Esophagus muscularis mucosa (tissue), 4 donors: ENCODE measurements at regions not wholly inside any gene's neighbourhood (a gene's known extent, or its start where the extent isn't known, plus 50 kb on each side); places are given as distances from the start of the nearest gene placed in this dataset.

Source experiments
- EP300 ChIP-seq: sonication (generic); formaldehyde crosslinking; IDR thresholded peaks from one replicate; pipeline ENCODE4 v1.6.1; 2017; ENCODE audit warnings: antibody characterized with exemption
- POLR2AphosphoS5 ChIP-seq, 2 donors: sonication (generic); formaldehyde crosslinking; IDR thresholded peaks; one replicate each; pipeline ENCODE4 v1.6.1; 2017; ENCODE audit warnings: antibody characterized with exemption in 2 of 2
- TF ChIP-seq, protein P1 (sequence below), 3 experiments: fragments of 200-600 bp in 2 of 3; fragments of 450-650 bp in 1 of 3; sonication (generic) in 2 of 3; IDR thresholded peaks; one replicate each; pipeline ENCODE4 v1.5.1; 2017 to 2019; ENCODE audit warnings: antibody characterized with exemption in 3 of 3, mild to moderate bottlenecking in 2 of 3, moderate library complexity in 1 of 3

- TF ChIP-seq POLR2AphosphoS5 (IDR thresholded peaks at IDR 0.05) (no peak), EP300 (no peak)
- TF ChIP-seq, protein P1, sequence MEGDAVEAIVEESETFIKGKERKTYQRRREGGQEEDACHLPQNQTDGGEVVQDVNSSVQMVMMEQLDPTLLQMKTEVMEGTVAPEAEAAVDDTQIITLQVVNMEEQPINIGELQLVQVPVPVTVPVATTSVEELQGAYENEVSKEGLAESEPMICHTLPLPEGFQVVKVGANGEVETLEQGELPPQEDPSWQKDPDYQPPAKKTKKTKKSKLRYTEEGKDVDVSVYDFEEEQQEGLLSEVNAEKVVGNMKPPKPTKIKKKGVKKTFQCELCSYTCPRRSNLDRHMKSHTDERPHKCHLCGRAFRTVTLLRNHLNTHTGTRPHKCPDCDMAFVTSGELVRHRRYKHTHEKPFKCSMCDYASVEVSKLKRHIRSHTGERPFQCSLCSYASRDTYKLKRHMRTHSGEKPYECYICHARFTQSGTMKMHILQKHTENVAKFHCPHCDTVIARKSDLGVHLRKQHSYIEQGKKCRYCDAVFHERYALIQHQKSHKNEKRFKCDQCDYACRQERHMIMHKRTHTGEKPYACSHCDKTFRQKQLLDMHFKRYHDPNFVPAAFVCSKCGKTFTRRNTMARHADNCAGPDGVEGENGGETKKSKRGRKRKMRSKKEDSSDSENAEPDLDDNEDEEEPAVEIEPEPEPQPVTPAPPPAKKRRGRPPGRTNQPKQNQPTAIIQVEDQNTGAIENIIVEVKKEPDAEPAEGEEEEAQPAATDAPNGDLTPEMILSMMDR (IDR thresholded peaks at IDR 0.05), result no peak
Observed at GRCh38 chr5:2375291-2375690, 376.2 kb downstream of the IRX2 start.
